Skeletal muscle cell (primary cell): ENCODE measurements at regions not wholly inside any gene's neighbourhood (a gene's known extent, or its start where the extent isn't known, plus 50 kb on each side); places are given as distances from the start of the nearest gene placed in this dataset.
"Not testable (repeated sequence)": the region's sequence is repeated elsewhere in the genome, so short reads cannot be mapped to it uniquely, and the experiment has no call there.

Experiments
- DNase-seq: peaks from one replicate; pipeline ENCODE4 v3.0.0-alpha.2; 2010; ENCODE audit warnings: low read depth
- H3K4me3 ChIP-seq: 2 replicates; pipeline ENCODE4 v1.5.1; 2011; ENCODE audit warnings: low read depth, mild to moderate bottlenecking, control low read depth, low read length, moderate library complexity

GRCh38 chr1:220942278-220942677 lies 63.0 kb downstream of the HLX start:
- H3K4me3 ChIP-seq = no peak overlapping the region
- DNase-seq = no peak

- DNase-seq, H3K4me3 ChIP-seq: not testable (repeated sequence)
These were observed 63.7 kb downstream of the HLX start for GRCh38 chr1:220942914-220943313.

- H3K4me3 ChIP-seq = no peak overlapping the region
- no peak for DNase-seq
These were observed 64.2 kb downstream of the HLX start for GRCh38 chr1:220943319-220943996.

- no peak for DNase-seq
- no peak overlapping the region for H3K4me3 ChIP-seq
These were observed 71.3 kb downstream of the HLX start for GRCh38 chr1:220950576-220950975.

- DNase-seq = no peak
- no peak overlapping the region for H3K4me3 ChIP-seq
These were observed 73.9 kb downstream of the HLX start for GRCh38 chr1:220952961-220953643.

- DNase-seq = no peak
- no peak overlapping the region for H3K4me3 ChIP-seq
These were observed 75.3 kb downstream of the HLX start for GRCh38 chr1:220954321-220955075.

GRCh38 chr1:220955116-220955515 lies 75.9 kb downstream of the HLX start:
- H3K4me3 ChIP-seq = no peak overlapping the region
- DNase-seq = no peak

GRCh38 chr1:220956501-220957232 lies 77.4 kb downstream of the HLX start:
- no peak for DNase-seq
- no peak overlapping the region for H3K4me3 ChIP-seq

- no peak overlapping the region for H3K4me3 ChIP-seq
- peak; percentile 98 for DNase-seq
These were observed 78.0 kb downstream of the HLX start for GRCh38 chr1:220957233-220957605.

GRCh38 chr1:220958234-220958633 lies 79.0 kb downstream of the HLX start:
- DNase-seq = no peak
- H3K4me3 ChIP-seq = no peak overlapping the region

- DNase-seq = peak; percentile 99
- H3K4me3 ChIP-seq = no peak overlapping the region
These were observed 82.9 kb downstream of the HLX start for GRCh38 chr1:220962031-220962751.

GRCh38 chr1:220966041-220966440 lies 86.8 kb downstream of the HLX start:
- no peak for DNase-seq
- H3K4me3 ChIP-seq = no peak overlapping the region

- no peak for DNase-seq
- no peak overlapping the region for H3K4me3 ChIP-seq
These were observed 87.2 kb downstream of the HLX start for GRCh38 chr1:220966473-220966872.

- no peak for DNase-seq
- no peak overlapping the region for H3K4me3 ChIP-seq
These were observed 87.8 kb downstream of the HLX start for GRCh38 chr1:220966881-220967611.

GRCh38 chr1:220967911-220968310 lies 88.7 kb downstream of the HLX start:
- no peak overlapping the region for H3K4me3 ChIP-seq
- no peak for DNase-seq

GRCh38 chr1:220969281-220969680 lies 90.0 kb downstream of the HLX start:
- not testable (repeated sequence) for H3K4me3 ChIP-seq, DNase-seq

- DNase-seq = no peak
- H3K4me3 ChIP-seq = no peak overlapping the region
These were observed 91.1 kb downstream of the HLX start for GRCh38 chr1:220970311-220970710.

- H3K4me3 ChIP-seq = no peak overlapping the region
- DNase-seq = no peak
These were observed 92.0 kb downstream of the HLX start for GRCh38 chr1:220971221-220971620.

GRCh38 chr1:220974431-220974830 lies 95.2 kb downstream of the HLX start:
- H3K4me3 ChIP-seq = no peak overlapping the region
- no peak for DNase-seq
